ENCODE measurements at regions not wholly inside any gene's neighbourhood (a gene's known extent, or its start where the extent isn't known, plus 50 kb on each side); places are given as distances from the start of the nearest gene placed in this dataset.

DNA sequence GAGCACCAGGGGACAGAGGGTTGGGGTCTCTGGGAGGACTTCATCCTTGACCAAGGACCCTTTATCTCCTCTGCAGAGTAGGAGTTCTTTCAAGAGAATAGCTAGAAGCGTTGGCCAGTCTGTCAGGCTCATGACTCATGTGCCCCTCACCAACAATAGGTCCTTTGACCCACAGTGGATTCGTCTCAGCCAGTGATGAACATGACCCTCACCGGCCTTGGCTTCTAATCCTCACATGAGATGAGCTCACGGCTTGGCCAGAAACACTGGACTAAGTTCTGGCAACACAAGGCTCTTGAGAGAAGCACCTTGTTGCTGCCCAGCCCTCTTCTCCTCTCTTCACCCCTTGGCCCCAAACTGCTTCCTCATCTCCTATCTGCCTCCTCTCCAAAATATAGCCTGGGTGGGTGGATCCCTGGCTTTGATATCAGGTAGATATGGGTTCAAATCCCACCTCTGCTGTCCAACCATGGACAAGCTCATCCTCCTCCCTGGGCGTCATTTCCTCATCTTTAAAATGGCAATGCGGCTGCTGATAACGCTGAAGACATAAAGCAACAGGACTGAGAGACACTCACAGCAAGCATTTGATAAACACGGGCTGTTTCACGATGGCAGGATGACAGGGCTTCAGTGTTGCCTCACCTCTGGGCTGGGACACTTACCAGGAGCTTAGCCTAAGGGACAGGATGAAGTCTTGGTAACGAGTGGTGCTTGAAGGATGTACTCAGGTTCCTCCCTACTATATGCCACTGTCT, 446.7 kb upstream of the PROK2 start:
- Mint-ChIP-seq H3K27ac (no peak overlapping the region), H3K36me3 (no peaks in the 10 kb centered on the region), H3K4me3 (no peak overlapping the region), H3K4me1 (no peaks in the 10 kb centered on the region), H3K9me3 (peaks cover 9% of the 10 kb centered on the region), H3K27me3 (ENCODE audit: low read depth) (peaks cover 37% of the 10 kb centered on the region)
- TF ChIP-seq, protein P1, sequence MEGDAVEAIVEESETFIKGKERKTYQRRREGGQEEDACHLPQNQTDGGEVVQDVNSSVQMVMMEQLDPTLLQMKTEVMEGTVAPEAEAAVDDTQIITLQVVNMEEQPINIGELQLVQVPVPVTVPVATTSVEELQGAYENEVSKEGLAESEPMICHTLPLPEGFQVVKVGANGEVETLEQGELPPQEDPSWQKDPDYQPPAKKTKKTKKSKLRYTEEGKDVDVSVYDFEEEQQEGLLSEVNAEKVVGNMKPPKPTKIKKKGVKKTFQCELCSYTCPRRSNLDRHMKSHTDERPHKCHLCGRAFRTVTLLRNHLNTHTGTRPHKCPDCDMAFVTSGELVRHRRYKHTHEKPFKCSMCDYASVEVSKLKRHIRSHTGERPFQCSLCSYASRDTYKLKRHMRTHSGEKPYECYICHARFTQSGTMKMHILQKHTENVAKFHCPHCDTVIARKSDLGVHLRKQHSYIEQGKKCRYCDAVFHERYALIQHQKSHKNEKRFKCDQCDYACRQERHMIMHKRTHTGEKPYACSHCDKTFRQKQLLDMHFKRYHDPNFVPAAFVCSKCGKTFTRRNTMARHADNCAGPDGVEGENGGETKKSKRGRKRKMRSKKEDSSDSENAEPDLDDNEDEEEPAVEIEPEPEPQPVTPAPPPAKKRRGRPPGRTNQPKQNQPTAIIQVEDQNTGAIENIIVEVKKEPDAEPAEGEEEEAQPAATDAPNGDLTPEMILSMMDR (IDR thresholded peaks at IDR 0.05; ENCODE audit: unreplicated experiment), result no peak
- no peak for DNase-seq (ENCODE audit: low spot score in 2 of 2, unreplicated experiment in 2 of 2)

DNA sequence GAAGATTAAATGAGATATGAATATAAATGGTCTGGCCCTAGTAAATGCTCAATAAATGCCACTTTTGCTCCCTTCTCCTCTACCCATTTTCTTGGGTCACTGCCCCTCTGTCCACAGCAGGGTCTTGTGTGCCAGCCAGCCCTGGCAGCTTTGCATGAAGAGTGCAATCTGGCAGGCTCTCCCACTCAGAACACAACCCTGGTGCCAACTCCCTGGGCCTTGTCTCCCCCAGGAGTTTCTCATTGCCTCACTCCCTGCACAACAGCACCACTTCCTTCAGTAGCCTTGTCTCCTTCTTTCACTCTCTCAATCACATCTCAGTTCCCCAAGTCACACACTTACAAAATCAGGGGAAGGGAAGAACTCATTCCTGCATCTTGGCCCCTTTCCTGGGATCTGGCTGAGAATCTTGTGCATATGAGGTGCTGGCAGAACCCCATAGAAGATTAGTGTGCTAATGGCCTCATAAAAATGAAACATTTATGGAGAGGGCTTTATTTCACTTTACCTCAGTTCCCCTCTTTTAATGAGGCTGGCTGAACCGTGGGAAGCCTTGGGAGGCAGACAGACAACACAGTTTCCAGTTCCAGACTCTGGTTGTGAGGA, 445.9 kb upstream of the PROK2 start:
- TF ChIP-seq, protein P1 (IDR thresholded peaks at IDR 0.05; ENCODE audit: unreplicated experiment), result no peak
- Mint-ChIP-seq H3K27ac (no peak overlapping the region), H3K36me3 (peaks cover 2% of the 10 kb centered on the region), H3K4me3 (no peak overlapping the region), H3K27me3 (ENCODE audit: low read depth) (peaks cover 29% of the 10 kb centered on the region), H3K4me1 (no peaks in the 10 kb centered on the region), H3K9me3 (peaks cover 15% of the 10 kb centered on the region)
- no peak for DNase-seq (ENCODE audit: low spot score in 2 of 2, unreplicated experiment in 2 of 2)

- DNase-seq (ENCODE audit: low spot score in 2 of 2, unreplicated experiment in 2 of 2), result no peak
- peaks cover 28% of the 10 kb centered on the region for H3K27me3 Mint-ChIP-seq (ENCODE audit: low read depth)
- no peak overlapping the region for H3K27ac Mint-ChIP-seq
- peaks cover 8% of the 10 kb centered on the region for H3K36me3 Mint-ChIP-seq
- no peaks in the 10 kb centered on the region for H3K4me1 Mint-ChIP-seq
- H3K9me3 Mint-ChIP-seq, result peaks cover 24% of the 10 kb centered on the region
- TF ChIP-seq, protein P1 (IDR thresholded peaks at IDR 0.05; ENCODE audit: unreplicated experiment), result no peak
- no peak overlapping the region for H3K4me3 Mint-ChIP-seq
Measured at GRCh38 chr3:72229952-72230351, 445.0 kb upstream of the PROK2 start.

DNA sequence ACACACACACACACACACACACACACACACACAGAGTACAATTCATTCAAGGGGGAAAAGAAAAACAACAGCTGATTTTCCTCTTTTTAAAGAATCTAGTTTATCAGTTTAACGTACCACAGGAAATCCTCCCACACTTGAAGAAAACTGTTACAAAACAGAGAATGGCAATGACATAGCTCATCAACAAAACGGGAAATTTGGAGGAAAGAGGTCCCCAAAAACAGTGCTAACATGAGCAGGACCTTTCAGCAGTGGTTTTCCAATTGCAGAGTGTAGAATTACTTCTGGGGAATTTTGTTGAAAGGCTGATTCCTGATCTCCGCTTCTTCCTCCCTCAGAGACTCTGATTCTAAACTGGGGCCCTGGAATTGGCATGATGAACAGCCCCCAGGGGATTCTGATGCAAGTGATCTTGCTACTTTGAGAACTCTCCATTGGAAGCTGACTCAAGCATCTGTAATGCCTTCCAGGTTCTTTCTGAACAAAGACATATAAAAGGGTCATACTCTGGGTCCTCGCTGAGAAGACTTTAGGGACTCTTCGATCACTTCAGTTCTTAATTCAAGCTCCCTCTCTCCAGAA, 442.6 kb upstream of the PROK2 start:
- no peak overlapping the region for H3K4me3 Mint-ChIP-seq
- DNase-seq (ENCODE audit: low spot score in 2 of 2, unreplicated experiment in 2 of 2), result no peak
- H3K27ac Mint-ChIP-seq, result no peak overlapping the region
- peaks cover 28% of the 10 kb centered on the region for H3K27me3 Mint-ChIP-seq (ENCODE audit: low read depth)
- peaks cover 3% of the 10 kb centered on the region for H3K4me1 Mint-ChIP-seq
- peaks cover 12% of the 10 kb centered on the region for H3K36me3 Mint-ChIP-seq
- TF ChIP-seq, protein P1 (IDR thresholded peaks at IDR 0.05; ENCODE audit: unreplicated experiment), result no peak
- H3K9me3 Mint-ChIP-seq, result peaks cover 40% of the 10 kb centered on the region

DNA sequence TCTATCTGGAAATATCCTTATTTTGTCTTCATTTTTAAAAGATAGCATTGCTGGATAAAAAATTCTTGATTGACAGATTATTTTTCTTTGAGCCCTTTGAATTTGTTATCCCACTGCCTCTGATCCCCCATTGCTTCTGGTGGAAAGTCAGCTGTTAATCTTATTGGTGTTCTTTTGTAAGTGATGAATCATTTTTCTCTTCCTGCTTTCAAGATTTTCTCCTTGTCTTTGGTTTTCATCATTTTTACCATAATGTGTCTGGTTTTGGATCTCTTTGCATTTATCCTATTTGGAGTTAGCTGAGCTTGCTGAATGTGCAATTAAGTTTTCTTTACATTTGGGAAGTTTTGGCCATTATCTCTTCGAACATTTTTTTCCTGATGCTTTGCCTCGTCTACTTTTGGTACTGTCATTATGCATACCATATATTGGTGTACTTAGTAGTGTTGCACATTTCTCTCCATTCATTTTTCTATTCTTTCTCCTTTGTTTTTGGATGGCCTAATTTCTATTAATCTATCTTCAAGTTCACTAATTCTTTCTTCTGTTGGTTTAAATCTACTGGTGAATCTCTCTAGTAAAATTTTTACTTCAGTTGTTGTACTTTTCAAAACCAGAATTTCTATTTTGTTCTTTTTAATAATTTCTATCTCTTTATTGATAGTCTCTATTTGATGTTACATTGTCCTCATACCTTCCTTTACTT, 440.0 kb upstream of the PROK2 start:
- peaks cover 8% of the 10 kb centered on the region for H3K4me1 Mint-ChIP-seq
- H3K36me3 Mint-ChIP-seq, result peaks cover 12% of the 10 kb centered on the region
- peaks cover 40% of the 10 kb centered on the region for H3K9me3 Mint-ChIP-seq
- no peak overlapping the region for H3K4me3 Mint-ChIP-seq
- peaks cover 16% of the 10 kb centered on the region for H3K27me3 Mint-ChIP-seq (ENCODE audit: low read depth)
- TF ChIP-seq, protein P1 (IDR thresholded peaks at IDR 0.05; ENCODE audit: unreplicated experiment), result no peak
- no peak for DNase-seq (ENCODE audit: low spot score in 2 of 2, unreplicated experiment in 2 of 2)
- no peak overlapping the region for H3K27ac Mint-ChIP-seq
